HCT116 (cell line): ENCODE measurements at regions not wholly inside any gene's neighbourhood (a gene's known extent, or its start where the extent isn't known, plus 50 kb on each side); places are given as distances from the start of the nearest gene placed in this dataset.

Experiments used
- ATAC-seq: fragments of 200-7000 bp; cut with Tn5 transposase; 2 replicates; pipeline ENCODE4 v1.9.1; 2020; ENCODE audit warnings: mild to moderate bottlenecking, moderate library complexity
- BruUV-seq: library from RNA; stranded (reverse); fragments of 400-500 nt; replicated peaks from 2 replicates; lab custom pipeline; 2021; lab: Mats Ljungman, UMichigan
- CTCF ChIA-PET: fragments of 300-600 bp; sonication (Branson Sonifier 250); formaldehyde crosslinking; loops from one replicate; lab custom pipeline; 2021; ENCODE audit warnings: antibody characterized with exemption; lab: Charles Lee
- POLR2A ChIA-PET: fragments of 300-600, 350-600 bp; sonication (Branson Sonifier 250); formaldehyde crosslinking; loops from one replicate; lab custom pipeline; 2021; ENCODE audit warnings: antibody characterized with exemption; lab: Charles Lee
- RAD21 ChIA-PET, 2 experiments: fragments of 300-600 bp; sonication (Branson Sonifier 250); formaldehyde crosslinking; loops; one replicate each; lab custom pipeline; 2023; ENCODE audit warnings: low total read pairs in 2 of 2; ENCODE audit not compliant: uncharacterized antibody in 2 of 2, unreplicated experiment in 2 of 2, low non-redundant PET in 1 of 2; lab: Charles Lee
- DNase-seq: peaks from one replicate; pipeline ENCODE4 v3.0.0-alpha.2; 2010; ENCODE audit warnings: low read depth, low spot score
- H2AFZ ChIP-seq: fragments of 200-600 bp; shearing (Covaris generic), sonication (generic); 2 replicates; pipeline ENCODE4 v1.6.1; 2017; ENCODE audit warnings: low read depth, mixed run types, mixed read lengths, antibody characterized with exemption, low read length; ENCODE audit not compliant: poor library complexity, severe bottlenecking
- H3K27ac ChIP-seq: 2 replicates; pipeline ENCODE4 v1.5.1; 2012; ENCODE audit warnings: low read depth, low read length
- H3K27me3 ChIP-seq: fragments of 200-600 bp; sonication (generic); 2 replicates; pipeline ENCODE4 v1.6.1; 2016; ENCODE audit warnings: mixed run types, low read length, mixed read lengths; ENCODE audit not compliant: insufficient read depth
- H3K36me3 ChIP-seq, 2 experiments: fragments of 200-500 bp in 1 of 2; fragments of 200-600 bp in 1 of 2; sonication (Bioruptor generic) in 1 of 2; sonication (generic) in 1 of 2; 2 replicates each; pipeline versions ENCODE4 v1.5.1 to v1.6.1; 2014 to 2016; ENCODE audit warnings: low read length in 2 of 2, inconsistent platforms in 1 of 2, mixed read lengths in 1 of 2, mixed run types in 1 of 2; ENCODE audit not compliant: insufficient read depth in 2 of 2, control insufficient read depth in 1 of 2
- H3K4me1 ChIP-seq, 2 experiments: fragments of 200-600 bp in 1 of 2; sonication (generic) in 1 of 2; 2 replicates each; pipeline versions ENCODE4 v1.5.1 to v1.6.1; 2012 to 2017; ENCODE audit warnings: low read length in 2 of 2, inconsistent platforms in 1 of 2, mild to moderate bottlenecking in 1 of 2, mixed read lengths in 1 of 2, mixed run types in 1 of 2, moderate library complexity in 1 of 2; ENCODE audit not compliant: insufficient read depth in 2 of 2, control insufficient read depth in 1 of 2
- H3K4me2 ChIP-seq: fragments of 200-600 bp; sonication (generic); 2 replicates; pipeline ENCODE4 v1.6.1; 2017; ENCODE audit warnings: mixed run types, low read length, mixed read lengths
- H3K4me3 ChIP-seq, 2 experiments: fragments of 200-600 bp in 1 of 2; sonication (generic) in 1 of 2; replicated peaks in 1 of 2; 2 replicates each; pipeline ENCODE4 v1.5.1; 2011 to 2016; ENCODE audit warnings: low read length in 2 of 2, control low read depth in 1 of 2, low read depth in 1 of 2, mild to moderate bottlenecking in 1 of 2, mixed read lengths in 1 of 2, mixed run types in 1 of 2
- H3K79me2 ChIP-seq: fragments of 200-600 bp; sonication (generic); 2 replicates; pipeline ENCODE4 v1.6.1; 2017; ENCODE audit warnings: mild to moderate bottlenecking, mixed run types, low read length, moderate library complexity, mixed read lengths; ENCODE audit not compliant: insufficient read depth
- H3K9ac ChIP-seq: fragments of 200-600 bp; sonication (generic); 2 replicates; pipeline ENCODE4 v1.6.1; 2016; ENCODE audit warnings: low read length, mixed read lengths
- H3K9me2 ChIP-seq: fragments of 200-600 bp; sonication (generic), shearing (Covaris generic); 2 replicates; pipeline ENCODE4 v1.6.1; 2017; ENCODE audit warnings: mixed run types, mild to moderate bottlenecking, moderate library complexity; ENCODE audit not compliant: insufficient read depth
- H3K9me3 ChIP-seq, 2 experiments: fragments of 200-500 bp in 1 of 2; fragments of 200-600 bp in 1 of 2; sonication (Bioruptor generic) in 1 of 2; sonication (generic) in 1 of 2; 2 replicates each; pipeline ENCODE4 v1.6.1; 2014 to 2017; ENCODE audit warnings: low read length in 2 of 2, mixed read lengths in 2 of 2, inconsistent platforms in 1 of 2, low read depth in 1 of 2, mild to moderate bottlenecking in 1 of 2, mixed run types in 1 of 2, moderate library complexity in 1 of 2; ENCODE audit not compliant: control insufficient read depth in 1 of 2, insufficient read depth in 1 of 2
- H4K20me1 ChIP-seq: fragments of 200-600 bp; sonication (generic), shearing (Covaris generic); 2 replicates; pipeline ENCODE4 v1.6.1; 2017; ENCODE audit warnings: mixed run types, mild to moderate bottlenecking, moderate library complexity; ENCODE audit not compliant: insufficient read depth
- CBX3 ChIP-seq: IDR thresholded peaks from 2 replicates; pipeline ENCODE4 v1.6.1; 2012; ENCODE audit warnings: low read depth
- CEBPB ChIP-seq: IDR thresholded peaks from 2 replicates; pipeline ENCODE4 v1.6.1; 2012; ENCODE audit warnings: low read depth
- EGR1 ChIP-seq: IDR thresholded peaks from 2 replicates; pipeline ENCODE4 v1.6.1; 2012; ENCODE audit warnings: low read depth
- ELF1 ChIP-seq: IDR thresholded peaks from 2 replicates; pipeline ENCODE4 v1.6.1; 2012; ENCODE audit warnings: low read depth, borderline replicate concordance
- EZH2 ChIP-seq: fragments of 200-600 bp; sonication (generic); IDR thresholded peaks from 2 replicates; pipeline ENCODE4 v1.6.1; 2017; ENCODE audit warnings: antibody characterized with exemption, mixed run types
- EZH2phosphoT487 ChIP-seq: fragments of 200-600 bp; IDR thresholded peaks from 2 replicates; pipeline ENCODE4 v1.6.1; 2018; ENCODE audit warnings: antibody characterized with exemption, borderline replicate concordance
- FOSL1 ChIP-seq: IDR thresholded peaks from 2 replicates; pipeline ENCODE4 v1.6.1; 2012; ENCODE audit warnings: low read depth
- JUND ChIP-seq: IDR thresholded peaks from 2 replicates; pipeline ENCODE4 v1.6.1; 2012
- POLR2A ChIP-seq: IDR thresholded peaks from 2 replicates; pipeline ENCODE4 v1.7.0; 2011; ENCODE audit warnings: borderline replicate concordance; ENCODE audit not compliant: insufficient read depth, insufficient read length; ENCODE audit errors: extremely low read depth
- RAD21 ChIP-seq: IDR thresholded peaks from 2 replicates; pipeline ENCODE4 v1.6.1; 2012; ENCODE audit warnings: low read depth, mild to moderate bottlenecking
- SIN3A ChIP-seq: IDR thresholded peaks from 2 replicates; pipeline ENCODE4 v1.6.1; 2012; ENCODE audit warnings: low read depth
- SP1 ChIP-seq: IDR thresholded peaks from 2 replicates; pipeline ENCODE4 v1.6.1; 2012; ENCODE audit warnings: low read depth
- YY1 ChIP-seq: IDR thresholded peaks from 2 replicates; pipeline ENCODE4 v1.6.1; 2011; ENCODE audit warnings: low read length, low read depth, moderate library complexity, mild to moderate bottlenecking; ENCODE audit not compliant: insufficient replicate concordance; ENCODE audit errors: extremely low read depth
- ZFX ChIP-seq: fragments of 450-650 bp; IDR thresholded peaks from 2 replicates; pipeline ENCODE4 v1.6.1; 2017
- intact Hi-C: fragments of 100-400 bp; cut with micrococcal nuclease; formaldehyde crosslinking; loops from 2 replicates; pipeline ENCODE4 v1.10.0; 2022
- TF ChIP-seq, protein P1 (sequence below): IDR thresholded peaks from 2 replicates; pipeline ENCODE4 v1.6.1; 2012
- TF ChIP-seq, protein P2 (sequence below), 3 experiments: fragments of 200-600 bp in 1 of 3; sonication (generic) in 1 of 3; IDR thresholded peaks in 2 of 3; conservative IDR thresholded peaks in 1 of 3; 2 replicates each; pipeline ENCODE4 v1.5.1; 2012 to 2017; ENCODE audit warnings: low read depth in 2 of 3, low read length in 2 of 3, antibody characterized with exemption in 1 of 3, borderline replicate concordance in 1 of 3, control low read depth in 1 of 3, mild to moderate bottlenecking in 1 of 3, mixed read lengths in 1 of 3, mixed run types in 1 of 3, moderate library complexity in 1 of 3; ENCODE audit not compliant: insufficient read depth in 1 of 3
- TF ChIP-seq, protein P3 (sequence below): IDR thresholded peaks from 2 replicates; pipeline ENCODE4 v1.6.1; 2011; ENCODE audit warnings: mild to moderate bottlenecking, low read length, moderate library complexity; ENCODE audit not compliant: insufficient replicate concordance; ENCODE audit errors: extremely low read depth
- TF ChIP-seq, protein P4 (sequence below): IDR thresholded peaks from 2 replicates; pipeline ENCODE4 v1.6.1; 2012
- TF ChIP-seq, protein P5 (sequence below): IDR thresholded peaks from 2 replicates; pipeline ENCODE4 v1.6.1; 2012; ENCODE audit warnings: low read depth

DNA sequence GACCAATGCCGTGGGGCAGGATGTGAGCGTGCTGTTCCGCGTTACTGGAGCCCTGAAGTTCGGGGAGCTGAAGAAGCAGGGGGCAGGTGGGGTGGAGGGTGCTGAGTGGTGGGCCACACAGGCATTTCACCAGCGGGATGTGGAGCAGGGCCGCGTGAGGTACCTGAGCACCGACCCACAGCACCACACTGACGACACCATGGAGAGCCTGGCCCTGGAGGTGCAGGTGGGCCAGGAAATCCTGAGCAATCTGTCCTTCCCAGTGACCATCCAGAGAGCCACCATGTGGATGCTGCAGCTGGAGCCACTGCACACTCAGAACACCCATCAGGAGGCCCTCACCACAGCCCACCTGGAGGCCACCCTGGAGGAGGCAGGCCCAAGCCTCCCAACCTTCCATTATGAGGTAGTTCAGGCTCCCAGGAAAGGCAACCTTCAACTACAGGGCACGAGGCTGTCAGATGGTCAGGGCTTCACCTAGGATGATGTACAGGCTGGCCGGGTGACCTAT is 179.6 kb downstream of the TBC1D2B start:
- Histone ChIP-seq H3K79me2 (no peaks in the 10 kb centered on the region), H3K9ac (no peak overlapping the region), H4K20me1 (no peaks in the 10 kb centered on the region), H3K4me2 (no peak overlapping the region), H3K4me1 (no peaks in the 10 kb centered on the region), H3K27ac (no peak overlapping the region), H3K9me3 (no peaks in the 10 kb centered on the region), H3K4me3 (no peak overlapping the region), H3K9me2 (no peaks in the 10 kb centered on the region), H2AFZ (no peak overlapping the region), H3K27me3 (no peaks in the 10 kb centered on the region), H3K36me3 (no peaks in the 10 kb centered on the region)
- intact Hi-C loops, result no loop called here
- no peak for ATAC-seq
- RAD21 ChIA-PET, result no interaction called here
- no peak for TF ChIP-seq EZH2
- TF ChIP-seq JUND, result no peak
- no peak for TF ChIP-seq SP1
- no peak for TF ChIP-seq SIN3A
- no peak for TF ChIP-seq FOSL1
- no peak for TF ChIP-seq EGR1
- TF ChIP-seq, protein P1, sequence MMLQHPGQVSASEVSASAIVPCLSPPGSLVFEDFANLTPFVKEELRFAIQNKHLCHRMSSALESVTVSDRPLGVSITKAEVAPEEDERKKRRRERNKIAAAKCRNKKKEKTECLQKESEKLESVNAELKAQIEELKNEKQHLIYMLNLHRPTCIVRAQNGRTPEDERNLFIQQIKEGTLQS, result no peak
- TF ChIP-seq, protein P2, sequence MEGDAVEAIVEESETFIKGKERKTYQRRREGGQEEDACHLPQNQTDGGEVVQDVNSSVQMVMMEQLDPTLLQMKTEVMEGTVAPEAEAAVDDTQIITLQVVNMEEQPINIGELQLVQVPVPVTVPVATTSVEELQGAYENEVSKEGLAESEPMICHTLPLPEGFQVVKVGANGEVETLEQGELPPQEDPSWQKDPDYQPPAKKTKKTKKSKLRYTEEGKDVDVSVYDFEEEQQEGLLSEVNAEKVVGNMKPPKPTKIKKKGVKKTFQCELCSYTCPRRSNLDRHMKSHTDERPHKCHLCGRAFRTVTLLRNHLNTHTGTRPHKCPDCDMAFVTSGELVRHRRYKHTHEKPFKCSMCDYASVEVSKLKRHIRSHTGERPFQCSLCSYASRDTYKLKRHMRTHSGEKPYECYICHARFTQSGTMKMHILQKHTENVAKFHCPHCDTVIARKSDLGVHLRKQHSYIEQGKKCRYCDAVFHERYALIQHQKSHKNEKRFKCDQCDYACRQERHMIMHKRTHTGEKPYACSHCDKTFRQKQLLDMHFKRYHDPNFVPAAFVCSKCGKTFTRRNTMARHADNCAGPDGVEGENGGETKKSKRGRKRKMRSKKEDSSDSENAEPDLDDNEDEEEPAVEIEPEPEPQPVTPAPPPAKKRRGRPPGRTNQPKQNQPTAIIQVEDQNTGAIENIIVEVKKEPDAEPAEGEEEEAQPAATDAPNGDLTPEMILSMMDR (IDR thresholded peaks at IDR 0.05 in 2 of 3, conservative IDR thresholded peaks at IDR 0.05 in 1 of 3; ENCODE audit: borderline replicate concordance in 1 of 3, insufficient read depth in 1 of 3, low read depth in 2 of 3, low read length in 2 of 3), result no peak
- TF ChIP-seq, protein P3, sequence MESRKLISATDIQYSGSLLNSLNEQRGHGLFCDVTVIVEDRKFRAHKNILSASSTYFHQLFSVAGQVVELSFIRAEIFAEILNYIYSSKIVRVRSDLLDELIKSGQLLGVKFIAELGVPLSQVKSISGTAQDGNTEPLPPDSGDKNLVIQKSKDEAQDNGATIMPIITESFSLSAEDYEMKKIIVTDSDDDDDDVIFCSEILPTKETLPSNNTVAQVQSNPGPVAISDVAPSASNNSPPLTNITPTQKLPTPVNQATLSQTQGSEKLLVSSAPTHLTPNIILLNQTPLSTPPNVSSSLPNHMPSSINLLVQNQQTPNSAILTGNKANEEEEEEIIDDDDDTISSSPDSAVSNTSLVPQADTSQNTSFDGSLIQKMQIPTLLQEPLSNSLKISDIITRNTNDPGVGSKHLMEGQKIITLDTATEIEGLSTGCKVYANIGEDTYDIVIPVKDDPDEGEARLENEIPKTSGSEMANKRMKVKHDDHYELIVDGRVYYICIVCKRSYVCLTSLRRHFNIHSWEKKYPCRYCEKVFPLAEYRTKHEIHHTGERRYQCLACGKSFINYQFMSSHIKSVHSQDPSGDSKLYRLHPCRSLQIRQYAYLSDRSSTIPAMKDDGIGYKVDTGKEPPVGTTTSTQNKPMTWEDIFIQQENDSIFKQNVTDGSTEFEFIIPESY, result no peak
- no peak for TF ChIP-seq ELF1
- TF ChIP-seq CEBPB, result no peak
- TF ChIP-seq, protein P4, sequence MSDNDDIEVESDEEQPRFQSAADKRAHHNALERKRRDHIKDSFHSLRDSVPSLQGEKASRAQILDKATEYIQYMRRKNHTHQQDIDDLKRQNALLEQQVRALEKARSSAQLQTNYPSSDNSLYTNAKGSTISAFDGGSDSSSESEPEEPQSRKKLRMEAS, result no peak
- TF ChIP-seq RAD21, result no peak
- TF ChIP-seq ZFX, result no peak
- TF ChIP-seq POLR2A, result no peak
- TF ChIP-seq CBX3, result no peak
- TF ChIP-seq, protein P5, sequence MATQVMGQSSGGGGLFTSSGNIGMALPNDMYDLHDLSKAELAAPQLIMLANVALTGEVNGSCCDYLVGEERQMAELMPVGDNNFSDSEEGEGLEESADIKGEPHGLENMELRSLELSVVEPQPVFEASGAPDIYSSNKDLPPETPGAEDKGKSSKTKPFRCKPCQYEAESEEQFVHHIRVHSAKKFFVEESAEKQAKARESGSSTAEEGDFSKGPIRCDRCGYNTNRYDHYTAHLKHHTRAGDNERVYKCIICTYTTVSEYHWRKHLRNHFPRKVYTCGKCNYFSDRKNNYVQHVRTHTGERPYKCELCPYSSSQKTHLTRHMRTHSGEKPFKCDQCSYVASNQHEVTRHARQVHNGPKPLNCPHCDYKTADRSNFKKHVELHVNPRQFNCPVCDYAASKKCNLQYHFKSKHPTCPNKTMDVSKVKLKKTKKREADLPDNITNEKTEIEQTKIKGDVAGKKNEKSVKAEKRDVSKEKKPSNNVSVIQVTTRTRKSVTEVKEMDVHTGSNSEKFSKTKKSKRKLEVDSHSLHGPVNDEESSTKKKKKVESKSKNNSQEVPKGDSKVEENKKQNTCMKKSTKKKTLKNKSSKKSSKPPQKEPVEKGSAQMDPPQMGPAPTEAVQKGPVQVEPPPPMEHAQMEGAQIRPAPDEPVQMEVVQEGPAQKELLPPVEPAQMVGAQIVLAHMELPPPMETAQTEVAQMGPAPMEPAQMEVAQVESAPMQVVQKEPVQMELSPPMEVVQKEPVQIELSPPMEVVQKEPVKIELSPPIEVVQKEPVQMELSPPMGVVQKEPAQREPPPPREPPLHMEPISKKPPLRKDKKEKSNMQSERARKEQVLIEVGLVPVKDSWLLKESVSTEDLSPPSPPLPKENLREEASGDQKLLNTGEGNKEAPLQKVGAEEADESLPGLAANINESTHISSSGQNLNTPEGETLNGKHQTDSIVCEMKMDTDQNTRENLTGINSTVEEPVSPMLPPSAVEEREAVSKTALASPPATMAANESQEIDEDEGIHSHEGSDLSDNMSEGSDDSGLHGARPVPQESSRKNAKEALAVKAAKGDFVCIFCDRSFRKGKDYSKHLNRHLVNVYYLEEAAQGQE, result no peak
- TF ChIP-seq YY1, result no peak
- TF ChIP-seq EZH2phosphoT487, result no peak
- no peak for DNase-seq
- POLR2A ChIA-PET, result no interaction called here
- BruUV-seq, result no TSS peak
- CTCF ChIA-PET, result no interaction called here
